ENCODE measurements at regions not wholly inside any gene's neighbourhood (a gene's known extent, or its start where the extent isn't known, plus 50 kb on each side); places are given as distances from the start of the nearest gene placed in this dataset.

- no peak overlapping the region for H3K4me3 ChIP-seq
- H3K4me1 ChIP-seq = no peaks in the 10 kb centered on the region
- TF ChIP-seq CTCF (IDR thresholded peaks at IDR 0.05) = no peak
- TF ChIP-seq POLR2A (IDR thresholded peaks at IDR 0.05) = no peak
- H3K9me3 ChIP-seq = no peaks in the 10 kb centered on the region
- H3K27ac ChIP-seq = no peak overlapping the region
- no peak for DNase-seq
- no peaks in the 10 kb centered on the region for H3K27me3 ChIP-seq
- no peaks in the 10 kb centered on the region for H3K36me3 ChIP-seq (ENCODE audit: low read depth, missing control alignments)
- intact Hi-C loops (cut with DNase I; ENCODE audit: low total_unique reads) = no loop called here
- 87 to 93% methylated on average over 4 of the region's 4 CpGs for WGBS, 2 donors
Observed at GRCh38 chr5:115461093-115461492, 83.5 kb downstream of the FEM1C start.

- no peaks in the 10 kb centered on the region for H3K9me3 ChIP-seq
- WGBS, 2 donors = 58 to 63% methylated on average over 2 of the region's 2 CpGs
- DNase-seq = no peak
- TF ChIP-seq POLR2A (IDR thresholded peaks at IDR 0.05) (no peak), CTCF (IDR thresholded peaks at IDR 0.05) (no peak)
- H3K27ac ChIP-seq = no peak overlapping the region
- no peaks in the 10 kb centered on the region for H3K27me3 ChIP-seq
- H3K4me3 ChIP-seq = no peak overlapping the region
- no peaks in the 10 kb centered on the region for H3K4me1 ChIP-seq
- H3K36me3 ChIP-seq (ENCODE audit: low read depth, missing control alignments) = no peaks in the 10 kb centered on the region
- intact Hi-C loops (cut with DNase I; ENCODE audit: low total_unique reads) = no loop called here
Observed at GRCh38 chr5:115460472-115460871, 84.1 kb downstream of the FEM1C start.

- DNase-seq = no peak
- no peak overlapping the region for H3K4me3 ChIP-seq
- TF ChIP-seq POLR2A (IDR thresholded peaks at IDR 0.05) = no peak
- 71 to 84% methylated on average over 1 of the region's 1 CpG for WGBS, 2 donors
- no peaks in the 10 kb centered on the region for H3K9me3 ChIP-seq
- H3K27me3 ChIP-seq = no peaks in the 10 kb centered on the region
- no peaks in the 10 kb centered on the region for H3K36me3 ChIP-seq (ENCODE audit: low read depth, missing control alignments)
- intact Hi-C loops (cut with DNase I; ENCODE audit: low total_unique reads) = no loop called here
- no peak overlapping the region for H3K27ac ChIP-seq
- no peaks in the 10 kb centered on the region for H3K4me1 ChIP-seq
Observed at GRCh38 chr5:115459855-115460341, 84.7 kb downstream of the FEM1C start.

- Histone ChIP-seq H3K9me3 (no peaks in the 10 kb centered on the region), H3K4me3 (no peak overlapping the region), H3K27me3 (no peaks in the 10 kb centered on the region), H3K36me3 (ENCODE audit: low read depth, missing control alignments) (no peaks in the 10 kb centered on the region), H3K27ac (no peak overlapping the region), H3K4me1 (no peaks in the 10 kb centered on the region)
- 95% methylated on average over 1 of the region's 1 CpG for WGBS, 2 donors
- no peak for DNase-seq
- TF ChIP-seq POLR2A (IDR thresholded peaks at IDR 0.05) (no peak), CTCF (IDR thresholded peaks at IDR 0.05) (no peak)
- intact Hi-C loops (cut with DNase I; ENCODE audit: low total_unique reads) = no loop called here
Observed at GRCh38 chr5:115458416-115458815, 86.2 kb downstream of the FEM1C start.

GRCh38 chr5:115458003-115458409, 86.6 kb downstream of the FEM1C start:
- Histone ChIP-seq H3K36me3 (ENCODE audit: low read depth, missing control alignments) (no peaks in the 10 kb centered on the region), H3K4me3 (no peak overlapping the region), H3K27ac (no peak overlapping the region), H3K9me3 (no peaks in the 10 kb centered on the region), H3K4me1 (no peaks in the 10 kb centered on the region), H3K27me3 (no peaks in the 10 kb centered on the region)
- no peak for DNase-seq
- WGBS, 2 donors = 44 to 51% methylated on average over 4 of the region's 4 CpGs
- TF ChIP-seq CTCF (IDR thresholded peaks at IDR 0.05) (no peak), POLR2A (IDR thresholded peaks at IDR 0.05) (no peak)
- intact Hi-C loops (cut with DNase I; ENCODE audit: low total_unique reads) = no loop called here

Data from testis (tissue), 2 donors.